Loucy (cell line): ENCODE measurements at regions not wholly inside any gene's neighbourhood (a gene's known extent, or its start where the extent isn't known, plus 50 kb on each side); places are given as distances from the start of the nearest gene placed in this dataset.

Source experiments
- H2AFZ ChIP-seq: fragments of 200-600 bp; sonication (generic); 2 replicates; pipeline ENCODE4 v1.6.0; 2016; ENCODE audit warnings: antibody characterized with exemption, mild to moderate bottlenecking, low read length, moderate library complexity
- H3F3A ChIP-seq: fragments of 200-600 bp; 2 replicates; pipeline ENCODE4 v1.6.0; 2016; ENCODE audit warnings: antibody characterized with exemption, low read depth, mild to moderate bottlenecking
- H3K27me3 ChIP-seq: fragments of 200-600 bp; sonication (generic); 2 replicates; pipeline ENCODE4 v1.6.1; 2014; ENCODE audit warnings: low read length, mild to moderate bottlenecking; ENCODE audit not compliant: insufficient read depth, poor library complexity, severe bottlenecking
- H3K36me3 ChIP-seq: fragments of 200-600 bp; sonication (generic); 2 replicates; pipeline ENCODE4 v1.6.1; 2016; ENCODE audit warnings: low read length; ENCODE audit not compliant: insufficient read depth
- H3K4me1 ChIP-seq: fragments of 200-600 bp; sonication (generic); 2 replicates; pipeline ENCODE4 v1.5.1; 2014; ENCODE audit warnings: low read length, mild to moderate bottlenecking; ENCODE audit not compliant: insufficient read depth, poor library complexity, severe bottlenecking
- H3K4me2 ChIP-seq: fragments of 200-600 bp; sonication (generic); 2 replicates; pipeline ENCODE4 v1.6.0; 2014; ENCODE audit warnings: antibody characterized with exemption, low read length, low read depth, mild to moderate bottlenecking; ENCODE audit not compliant: poor library complexity, severe bottlenecking
- H3K4me3 ChIP-seq: fragments of 200-600 bp; sonication (generic); 2 replicates; pipeline ENCODE4 v1.5.1; 2014; ENCODE audit warnings: low read length, mild to moderate bottlenecking, mixed read lengths; ENCODE audit not compliant: poor library complexity, severe bottlenecking
- H3K79me2 ChIP-seq: fragments of 200-600 bp; sonication (generic); 2 replicates; pipeline ENCODE4 v1.6.1; 2014; ENCODE audit warnings: low read length; ENCODE audit not compliant: insufficient read depth
- H3K9ac ChIP-seq: fragments of 200-600 bp; sonication (generic); 2 replicates; pipeline ENCODE4 v1.6.0; 2014; ENCODE audit warnings: mild to moderate bottlenecking, low read depth, low read length, moderate library complexity; ENCODE audit not compliant: poor library complexity, severe bottlenecking
- H3K9me2 ChIP-seq: fragments of 200-600 bp; sonication (generic); replicated peaks from 2 replicates; pipeline ENCODE4 v1.6.1; 2016; ENCODE audit warnings: low read depth, low read length, mixed read lengths
- H3K9me3 ChIP-seq: fragments of 200-600 bp; sonication (generic); 2 replicates; pipeline ENCODE4 v1.6.1; 2014; ENCODE audit warnings: mild to moderate bottlenecking, antibody characterized with exemption, low read length, low read depth; ENCODE audit not compliant: insufficient read depth
- H4K20me1 ChIP-seq: fragments of 200-600 bp; sonication (generic); 2 replicates; pipeline ENCODE4 v1.6.0; 2014; ENCODE audit warnings: antibody characterized with exemption, low read length, mild to moderate bottlenecking; ENCODE audit not compliant: insufficient read depth, poor library complexity, severe bottlenecking
- CTCF ChIP-seq: fragments of 200-600 bp; sonication (generic); conservative IDR thresholded peaks from 2 replicates; pipeline ENCODE4 v1.5.1; 2014; ENCODE audit warnings: mild to moderate bottlenecking, antibody characterized with exemption, low read length
- EZH2phosphoT487 ChIP-seq: fragments of 200-600 bp; IDR thresholded peaks from 2 replicates; pipeline ENCODE4 v1.6.1; 2018; ENCODE audit warnings: antibody characterized with exemption, mild to moderate bottlenecking, moderate library complexity, borderline replicate concordance

GRCh38 chr10:2541176-2541575 lies 526.2 kb upstream of the PFKP start:
- no peak overlapping the region for H2AFZ ChIP-seq
- H3K4me1 ChIP-seq = peaks cover 50% of the 10 kb centered on the region
- no peaks in the 10 kb centered on the region for H3K27me3 ChIP-seq
- TF ChIP-seq EZH2phosphoT487 (no peak), CTCF (no peak)
- H3K36me3 ChIP-seq = no peaks in the 10 kb centered on the region
- peak overlapping the region; percentile 75 for H3K9ac ChIP-seq
- no peaks in the 10 kb centered on the region for H3K9me3 ChIP-seq
- H3K4me3 ChIP-seq = peak overlapping the region; percentile 72
- H3F3A ChIP-seq = peaks cover 15% of the 10 kb centered on the region; the same call in 1 of the 2 replicates
- no peaks in the 10 kb centered on the region for H4K20me1 ChIP-seq
- H3K79me2 ChIP-seq = no peaks in the 10 kb centered on the region
- H3K4me2 ChIP-seq = peak overlapping the region; percentile 89
- H3K9me2 ChIP-seq = no peaks in the 10 kb centered on the region

- Histone ChIP-seq H3F3A (no peaks in the 10 kb centered on the region), H3K79me2 (no peaks in the 10 kb centered on the region), H3K9me2 (no peaks in the 10 kb centered on the region), H4K20me1 (no peaks in the 10 kb centered on the region), H2AFZ (no peak overlapping the region), H3K4me1 (peaks cover 8% of the 10 kb centered on the region), H3K36me3 (no peaks in the 10 kb centered on the region), H3K9ac (no peak overlapping the region), H3K4me2 (no peak overlapping the region), H3K4me3 (no peak overlapping the region), H3K9me3 (no peaks in the 10 kb centered on the region), H3K27me3 (peaks cover 6% of the 10 kb centered on the region)
- TF ChIP-seq EZH2phosphoT487 (no peak), CTCF (no peak)
These were observed 537.4 kb upstream of the PFKP start for GRCh38 chr10:2529945-2530344.

- H2AFZ ChIP-seq = no peak overlapping the region
- no peak overlapping the region for H3K4me2 ChIP-seq
- no peaks in the 10 kb centered on the region for H4K20me1 ChIP-seq
- peaks cover 8% of the 10 kb centered on the region for H3K4me1 ChIP-seq
- no peaks in the 10 kb centered on the region for H3F3A ChIP-seq
- peaks cover 6% of the 10 kb centered on the region for H3K27me3 ChIP-seq
- H3K9me2 ChIP-seq = no peaks in the 10 kb centered on the region
- H3K4me3 ChIP-seq = no peak overlapping the region
- H3K9ac ChIP-seq = no peak overlapping the region
- no peaks in the 10 kb centered on the region for H3K79me2 ChIP-seq
- no peaks in the 10 kb centered on the region for H3K36me3 ChIP-seq
- H3K9me3 ChIP-seq = no peaks in the 10 kb centered on the region
- TF ChIP-seq CTCF (no peak), EZH2phosphoT487 (no peak)
These were observed 541.6 kb upstream of the PFKP start for GRCh38 chr10:2525781-2526180.
